ENCODE measurements at regions not wholly inside any gene's neighbourhood (a gene's known extent, or its start where the extent isn't known, plus 50 kb on each side); places are given as distances from the start of the nearest gene placed in this dataset.
"Not testable (repeated sequence)": the region's sequence is repeated elsewhere in the genome, so short reads cannot be mapped to it uniquely, and the experiment has no call there.

DNA sequence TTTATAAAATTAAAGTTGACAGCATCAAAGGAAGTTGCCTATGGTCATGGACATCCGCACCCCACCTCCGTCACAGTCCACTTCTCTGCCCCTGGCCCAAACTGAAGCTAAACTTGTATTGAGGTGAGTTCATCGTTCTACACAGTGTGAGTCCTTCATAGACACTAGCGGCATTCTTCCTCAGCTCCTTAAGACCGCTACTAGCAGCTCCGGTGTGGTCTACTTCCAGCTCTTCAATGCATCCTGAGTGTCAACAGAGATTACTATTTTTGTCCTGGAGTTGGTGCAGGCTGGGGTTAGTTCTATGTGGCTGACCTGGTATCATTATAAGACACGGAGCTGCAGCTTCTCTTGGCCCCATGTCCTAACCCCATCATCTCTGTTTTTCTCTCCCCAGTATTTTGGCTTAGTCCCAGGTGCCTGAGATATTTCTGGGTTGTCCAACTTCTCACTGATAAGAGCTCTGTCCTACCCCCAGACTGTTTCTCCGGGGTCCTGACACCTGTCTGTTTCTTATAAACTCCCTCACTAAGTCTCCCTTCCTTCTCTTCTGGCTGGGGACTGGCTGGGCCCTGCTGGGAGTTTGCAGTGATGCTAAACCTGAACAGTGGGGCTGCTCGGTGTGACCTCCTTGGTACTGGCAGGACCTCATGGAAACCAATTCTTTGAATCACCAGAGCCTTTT is 169.2 kb upstream of the ATP10A start:
- CTCF ChIA-PET: no interaction called here
- no peak overlapping the region for H3K27ac ChIP-seq
- no TSS peak for BruUV-seq (replicated peaks)
- POLR2A ChIA-PET (ENCODE audit: unreplicated experiment): no interaction called here
- TF ChIP-seq, protein P1, sequence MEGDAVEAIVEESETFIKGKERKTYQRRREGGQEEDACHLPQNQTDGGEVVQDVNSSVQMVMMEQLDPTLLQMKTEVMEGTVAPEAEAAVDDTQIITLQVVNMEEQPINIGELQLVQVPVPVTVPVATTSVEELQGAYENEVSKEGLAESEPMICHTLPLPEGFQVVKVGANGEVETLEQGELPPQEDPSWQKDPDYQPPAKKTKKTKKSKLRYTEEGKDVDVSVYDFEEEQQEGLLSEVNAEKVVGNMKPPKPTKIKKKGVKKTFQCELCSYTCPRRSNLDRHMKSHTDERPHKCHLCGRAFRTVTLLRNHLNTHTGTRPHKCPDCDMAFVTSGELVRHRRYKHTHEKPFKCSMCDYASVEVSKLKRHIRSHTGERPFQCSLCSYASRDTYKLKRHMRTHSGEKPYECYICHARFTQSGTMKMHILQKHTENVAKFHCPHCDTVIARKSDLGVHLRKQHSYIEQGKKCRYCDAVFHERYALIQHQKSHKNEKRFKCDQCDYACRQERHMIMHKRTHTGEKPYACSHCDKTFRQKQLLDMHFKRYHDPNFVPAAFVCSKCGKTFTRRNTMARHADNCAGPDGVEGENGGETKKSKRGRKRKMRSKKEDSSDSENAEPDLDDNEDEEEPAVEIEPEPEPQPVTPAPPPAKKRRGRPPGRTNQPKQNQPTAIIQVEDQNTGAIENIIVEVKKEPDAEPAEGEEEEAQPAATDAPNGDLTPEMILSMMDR (conservative IDR thresholded peaks at IDR 0.05): no peak
- no peak for TF ChIP-seq EZH2 (IDR thresholded peaks at IDR 0.05; ENCODE audit: low read depth)
- DNase-seq: no peak
- H3K9me3 ChIP-seq (ENCODE audit: insufficient read depth, low read depth): no peaks in the 10 kb centered on the region
- no peaks in the 10 kb centered on the region for H3F3A ChIP-seq (ENCODE audit: insufficient read depth, low read depth)
- no peaks in the 10 kb centered on the region for H3K36me3 ChIP-seq (ENCODE audit: low read depth)
- H3K4me3 ChIP-seq: no peak overlapping the region
- 0 out of 2 replicates have a peak, but pooled peaks cover 6% of the 10 kb centered on the region for H3K27me3 ChIP-seq (ENCODE audit: insufficient read depth, low read depth)
- H3K4me2 ChIP-seq: no peak overlapping the region
- no peak overlapping the region for H2AFZ ChIP-seq
- no peaks in the 10 kb centered on the region for H3K4me1 ChIP-seq (replicated peaks; ENCODE audit: insufficient read depth)
- H4K20me1 ChIP-seq (ENCODE audit: insufficient read depth): no peaks in the 10 kb centered on the region
- H3K79me2 ChIP-seq (ENCODE audit: low read depth): no peaks in the 10 kb centered on the region
- no peaks in the 10 kb centered on the region for H3K9me2 ChIP-seq (ENCODE audit: insufficient read depth)
- intact Hi-C loops (cut with micrococcal nuclease; ENCODE audit: unreplicated experiment): no loop called here

DNA sequence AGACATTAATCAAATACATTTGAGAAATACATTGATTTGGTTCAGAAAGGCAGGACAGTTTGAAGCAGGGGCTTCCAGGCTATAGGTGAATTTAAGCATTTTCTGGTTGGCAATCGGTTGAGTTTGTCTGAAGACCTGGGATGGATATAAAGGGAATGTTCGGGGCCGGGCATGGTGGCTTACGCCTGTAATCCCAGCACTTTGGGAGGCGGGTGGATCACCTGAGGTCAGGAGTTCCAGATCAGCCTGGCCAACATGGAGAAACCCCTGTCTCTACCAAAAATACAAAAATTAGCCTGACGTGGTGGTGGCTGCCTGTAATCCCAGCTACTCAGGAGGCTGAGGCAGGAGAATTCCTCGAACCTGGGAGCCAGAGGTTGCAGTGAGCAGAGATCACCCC is 166.5 kb upstream of the ATP10A start:
- H3K4me1 ChIP-seq (replicated peaks; ENCODE audit: insufficient read depth); H3K79me2 ChIP-seq (ENCODE audit: low read depth); DNase-seq; BruUV-seq (replicated peaks); H3K9me3 ChIP-seq (ENCODE audit: insufficient read depth, low read depth); H3K36me3 ChIP-seq (ENCODE audit: low read depth); CTCF ChIA-PET; H4K20me1 ChIP-seq (ENCODE audit: insufficient read depth); H3K27ac ChIP-seq; H3K4me3 ChIP-seq; H2AFZ ChIP-seq; H3F3A ChIP-seq (ENCODE audit: insufficient read depth, low read depth); POLR2A ChIA-PET (ENCODE audit: unreplicated experiment); intact Hi-C loops (cut with micrococcal nuclease; ENCODE audit: unreplicated experiment); H3K9me2 ChIP-seq (ENCODE audit: insufficient read depth); H3K27me3 ChIP-seq (ENCODE audit: insufficient read depth, low read depth); H3K4me2 ChIP-seq: not testable (repeated sequence)

DNA sequence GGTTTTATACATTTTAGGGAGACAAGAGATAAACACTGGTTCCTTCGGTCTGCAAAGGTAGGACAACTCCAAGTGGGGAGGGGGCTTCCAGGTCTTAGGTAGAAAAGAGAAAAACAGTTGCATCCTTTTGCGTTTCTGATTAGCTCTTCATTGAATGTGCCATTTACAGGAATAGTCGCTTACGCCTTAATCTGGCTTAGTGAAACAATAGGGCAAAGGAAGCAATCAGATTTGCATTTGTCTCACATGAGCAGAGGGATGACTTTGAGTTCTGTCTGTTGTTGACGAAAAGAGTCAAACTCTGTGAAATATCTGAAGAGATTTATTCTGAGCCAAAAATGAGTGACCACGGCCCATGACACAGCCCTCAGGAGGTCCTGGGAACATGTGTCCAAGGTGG is 166.0 kb upstream of the ATP10A start:
- TF ChIP-seq EZH2 (IDR thresholded peaks at IDR 0.05; ENCODE audit: low read depth): no peak
- TF ChIP-seq, protein P1 (conservative IDR thresholded peaks at IDR 0.05): no peak
- Histone ChIP-seq H3K4me3 (no peak overlapping the region), H3K9me3 (ENCODE audit: insufficient read depth, low read depth) (no peaks in the 10 kb centered on the region), H3K4me1 (replicated peaks; ENCODE audit: insufficient read depth) (no peaks in the 10 kb centered on the region), H2AFZ (no peak overlapping the region), H3K79me2 (ENCODE audit: low read depth) (no peaks in the 10 kb centered on the region), H3K9me2 (ENCODE audit: insufficient read depth) (no peaks in the 10 kb centered on the region), H3K4me2 (no peak overlapping the region), H3K27me3 (ENCODE audit: insufficient read depth, low read depth) (no peaks in the 10 kb centered on the region), H4K20me1 (ENCODE audit: insufficient read depth) (no peaks in the 10 kb centered on the region), H3K36me3 (ENCODE audit: low read depth) (no peaks in the 10 kb centered on the region), H3F3A (ENCODE audit: insufficient read depth, low read depth) (no peaks in the 10 kb centered on the region), H3K27ac (no peak overlapping the region)
- no peak for DNase-seq
- no TSS peak for BruUV-seq (replicated peaks)
- POLR2A ChIA-PET (ENCODE audit: unreplicated experiment): no interaction called here
- CTCF ChIA-PET: no interaction called here
- intact Hi-C loops (cut with micrococcal nuclease; ENCODE audit: unreplicated experiment): no loop called here

All from PC-9 (cell line).